ENCODE measurements at regions not wholly inside any gene's neighbourhood (a gene's known extent, or its start where the extent isn't known, plus 50 kb on each side); places are given as distances from the start of the nearest gene placed in this dataset.

DNA sequence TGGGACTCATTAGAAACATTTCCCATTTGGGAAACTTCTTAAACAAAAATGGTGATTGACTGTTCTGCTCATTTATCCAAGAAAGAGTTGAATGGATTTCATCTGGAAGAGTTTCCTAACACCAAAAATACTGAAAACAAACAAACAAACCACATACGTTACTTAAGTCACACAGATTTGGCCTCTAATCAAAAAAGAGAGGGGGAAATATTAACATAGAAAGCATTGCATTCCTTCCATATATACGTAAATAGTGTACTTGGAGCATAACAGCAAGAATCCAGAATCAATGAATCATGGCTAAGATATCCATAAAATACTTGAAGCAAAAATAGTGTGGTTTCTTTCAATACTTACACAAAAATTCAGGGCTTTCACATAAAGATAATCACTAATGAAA is 189.8 kb upstream of the MAP3K1 start:
- H3K4me3 ChIP-seq = no peak overlapping the region
- DNase-seq (ENCODE audit: low read depth in 1 of 2, low spot score in 2 of 2) = peak in 1 of 2 experiments; percentile 61
- H3K4me1 ChIP-seq (replicated peaks) = peaks cover 26% of the 10 kb centered on the region
- no peaks in the 10 kb centered on the region for H3K36me3 ChIP-seq
- no peaks in the 10 kb centered on the region for H3K27me3 ChIP-seq (replicated peaks)
- H3K27ac ChIP-seq = peak overlapping the region; percentile 15
- H3K9me3 ChIP-seq (replicated peaks) = no peaks in the 10 kb centered on the region

DNA sequence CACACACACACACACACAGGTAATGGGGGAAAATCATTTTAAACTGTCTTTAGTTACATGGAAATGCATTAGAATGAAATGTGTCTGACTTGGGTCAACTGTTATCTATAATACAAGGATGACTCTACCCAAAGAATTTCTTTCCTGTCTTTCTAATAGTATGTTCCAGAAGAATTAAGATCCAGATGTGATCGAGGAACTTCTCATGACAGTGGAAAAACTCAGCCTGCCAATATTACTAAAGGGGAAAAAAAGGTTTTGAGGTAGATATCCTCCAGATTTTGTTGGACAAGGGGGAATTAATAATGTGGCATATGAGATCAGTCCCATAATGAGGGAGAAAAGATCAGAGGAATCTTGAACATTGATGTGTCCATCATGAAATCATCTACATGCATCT is 190.6 kb upstream of the MAP3K1 start:
- Histone ChIP-seq H3K4me1 (replicated peaks) (peaks cover 26% of the 10 kb centered on the region), H3K9me3 (replicated peaks) (no peaks in the 10 kb centered on the region), H3K27ac (no peak overlapping the region), H3K27me3 (replicated peaks) (no peaks in the 10 kb centered on the region), H3K36me3 (no peaks in the 10 kb centered on the region), H3K4me3 (no peak overlapping the region)
- DNase-seq (ENCODE audit: low read depth in 1 of 2, low spot score in 2 of 2) = no peak

DNA sequence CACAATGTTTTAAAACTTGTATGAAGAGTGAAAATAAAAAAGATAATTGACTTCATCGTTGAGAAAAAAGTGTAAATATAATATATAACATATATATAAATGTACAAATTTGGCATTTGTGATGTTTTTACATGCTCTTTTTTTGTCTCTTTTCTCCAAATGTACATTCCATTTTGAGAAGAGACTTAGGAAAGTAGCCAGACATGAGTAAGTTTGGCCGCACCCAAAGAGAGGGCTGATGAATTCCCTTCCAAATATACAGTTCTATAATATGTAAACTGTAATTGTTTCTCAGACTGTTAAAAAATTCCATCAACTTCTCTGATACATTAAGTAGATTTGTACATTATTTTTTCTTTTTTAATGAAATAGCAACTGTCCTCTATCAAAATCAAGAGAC is 193.2 kb upstream of the MAP3K1 start:
- peak overlapping the region; percentile 53 for H3K27ac ChIP-seq
- H3K27me3 ChIP-seq (replicated peaks) = no peaks in the 10 kb centered on the region
- peaks cover 26% of the 10 kb centered on the region for H3K4me1 ChIP-seq (replicated peaks)
- no peak for DNase-seq (ENCODE audit: low read depth in 1 of 2, low spot score in 2 of 2)
- peaks cover 3% of the 10 kb centered on the region; the same call in 1 of the 2 replicates for H3K9me3 ChIP-seq (replicated peaks)
- no peak overlapping the region for H3K4me3 ChIP-seq
- H3K36me3 ChIP-seq = no peaks in the 10 kb centered on the region

DNA sequence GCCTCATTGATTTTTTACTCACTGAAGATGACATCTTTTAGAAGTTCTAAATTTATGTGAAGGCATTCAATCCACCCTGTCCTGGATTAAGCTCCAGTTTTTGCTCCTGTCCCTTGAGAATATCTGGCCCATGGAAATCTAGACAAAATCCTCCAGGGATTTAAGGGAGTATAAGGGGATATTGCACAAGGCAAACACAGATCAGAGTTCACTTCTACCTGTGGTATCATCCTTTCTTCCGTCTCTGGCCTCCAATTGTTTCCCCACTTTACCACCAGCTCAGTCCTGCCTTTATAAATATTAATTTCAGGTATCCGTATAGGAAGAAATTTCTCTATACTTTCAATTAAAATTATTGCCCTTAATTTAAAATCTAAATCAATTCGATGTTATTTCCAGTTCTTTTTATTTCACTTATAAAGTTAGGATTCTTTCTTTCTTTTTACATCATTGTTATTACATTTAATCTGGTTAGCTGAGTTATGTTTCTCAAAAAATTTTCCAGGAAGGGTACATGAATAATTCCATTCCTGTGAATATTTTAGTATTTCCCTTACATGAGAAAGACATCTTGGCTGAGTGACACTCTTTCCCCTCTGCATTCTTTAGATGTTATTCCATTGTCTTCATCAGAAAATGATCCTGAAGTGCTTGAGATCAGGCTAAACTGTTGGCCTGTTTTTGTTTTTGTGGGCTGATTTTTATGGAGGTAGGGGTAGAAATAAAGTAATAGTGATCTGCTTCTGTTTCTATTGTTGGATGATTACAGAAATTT is 194.3 kb upstream of the MAP3K1 start:
- H3K36me3 ChIP-seq = no peaks in the 10 kb centered on the region
- peaks cover 27% of the 10 kb centered on the region for H3K4me1 ChIP-seq (replicated peaks)
- H3K4me3 ChIP-seq = no peak overlapping the region
- peak overlapping the region; percentile 53 for H3K27ac ChIP-seq
- DNase-seq (ENCODE audit: low read depth in 1 of 2, low spot score in 2 of 2) = peak in 1 of 2 experiments; percentile 45
- peaks cover 3% of the 10 kb centered on the region; the same call in 1 of the 2 replicates for H3K9me3 ChIP-seq (replicated peaks)
- no peaks in the 10 kb centered on the region for H3K27me3 ChIP-seq (replicated peaks)

DNA sequence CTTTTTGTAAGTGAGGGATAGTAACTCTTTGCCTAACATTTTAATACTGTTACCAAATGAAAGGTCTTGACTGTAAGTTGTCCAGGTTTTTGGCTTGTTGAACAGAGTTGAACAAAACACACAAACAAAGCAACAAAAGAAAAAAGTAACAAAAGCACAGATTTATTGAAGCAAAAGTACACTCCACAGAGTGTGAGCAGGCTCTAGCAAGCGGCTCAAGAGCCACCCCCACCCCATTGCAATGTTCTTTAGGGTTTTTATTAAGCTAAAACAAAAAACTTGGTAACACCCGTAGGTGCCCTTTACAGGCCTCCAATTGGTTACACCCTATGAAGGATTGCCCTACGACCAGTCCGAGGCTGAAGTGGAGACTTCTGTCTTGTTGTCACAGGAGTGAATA is 197.4 kb upstream of the MAP3K1 start:
- DNase-seq (ENCODE audit: low read depth in 1 of 2, low spot score in 2 of 2) = no peak

DNA sequence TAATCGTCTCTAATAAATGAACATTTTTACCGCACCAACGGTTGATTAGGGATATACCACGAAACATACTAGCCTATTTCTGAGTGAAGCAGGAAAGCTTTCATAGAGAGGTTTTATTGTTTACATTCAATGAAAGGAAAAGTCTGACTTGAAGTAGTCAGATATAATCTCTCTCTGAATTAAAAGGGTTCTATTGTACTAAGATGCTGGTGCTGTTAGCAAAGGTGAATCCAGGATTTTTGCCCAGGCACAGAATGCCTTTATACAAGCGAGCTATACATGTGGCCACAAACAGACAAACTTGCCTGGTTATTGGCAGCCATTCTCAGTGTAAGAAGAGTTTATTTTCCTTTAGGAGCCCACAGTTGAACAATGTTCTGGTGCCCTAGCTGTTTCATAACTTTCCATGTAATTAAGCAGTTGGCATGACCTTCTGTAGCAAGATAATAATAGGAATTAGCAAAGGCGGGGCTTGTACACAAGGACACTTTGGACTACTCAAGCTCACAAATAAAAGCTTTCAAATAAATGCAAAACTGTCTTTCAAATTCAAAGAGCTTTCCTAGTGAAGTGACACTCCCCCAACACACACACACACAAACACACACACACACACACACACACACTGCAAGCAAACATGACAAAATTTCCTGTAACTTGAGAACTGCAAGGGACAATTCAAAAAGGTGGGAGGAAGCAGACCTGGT is 198.7 kb upstream of the MAP3K1 start:
- peaks cover 20% of the 10 kb centered on the region for H3K4me1 ChIP-seq (replicated peaks)
- no peak overlapping the region for H3K27ac ChIP-seq
- no peaks in the 10 kb centered on the region for H3K27me3 ChIP-seq (replicated peaks)
- no peaks in the 10 kb centered on the region for H3K36me3 ChIP-seq
- no peak overlapping the region for H3K4me3 ChIP-seq
- peaks cover 3% of the 10 kb centered on the region for H3K9me3 ChIP-seq (replicated peaks)
- no peak for DNase-seq (ENCODE audit: low read depth in 1 of 2, low spot score in 2 of 2)

More for the DNA sequence above, 197.4 kb upstream of the MAP3K1 start:
- Histone ChIP-seq H3K4me1 (replicated peaks) (peaks cover 23% of the 10 kb centered on the region), H3K9me3 (replicated peaks) (peaks cover 3% of the 10 kb centered on the region; the same call in 1 of the 2 replicates), H3K36me3 (no peaks in the 10 kb centered on the region), H3K27ac (no peak overlapping the region), H3K27me3 (replicated peaks) (no peaks in the 10 kb centered on the region), H3K4me3 (no peak overlapping the region)

DNA sequence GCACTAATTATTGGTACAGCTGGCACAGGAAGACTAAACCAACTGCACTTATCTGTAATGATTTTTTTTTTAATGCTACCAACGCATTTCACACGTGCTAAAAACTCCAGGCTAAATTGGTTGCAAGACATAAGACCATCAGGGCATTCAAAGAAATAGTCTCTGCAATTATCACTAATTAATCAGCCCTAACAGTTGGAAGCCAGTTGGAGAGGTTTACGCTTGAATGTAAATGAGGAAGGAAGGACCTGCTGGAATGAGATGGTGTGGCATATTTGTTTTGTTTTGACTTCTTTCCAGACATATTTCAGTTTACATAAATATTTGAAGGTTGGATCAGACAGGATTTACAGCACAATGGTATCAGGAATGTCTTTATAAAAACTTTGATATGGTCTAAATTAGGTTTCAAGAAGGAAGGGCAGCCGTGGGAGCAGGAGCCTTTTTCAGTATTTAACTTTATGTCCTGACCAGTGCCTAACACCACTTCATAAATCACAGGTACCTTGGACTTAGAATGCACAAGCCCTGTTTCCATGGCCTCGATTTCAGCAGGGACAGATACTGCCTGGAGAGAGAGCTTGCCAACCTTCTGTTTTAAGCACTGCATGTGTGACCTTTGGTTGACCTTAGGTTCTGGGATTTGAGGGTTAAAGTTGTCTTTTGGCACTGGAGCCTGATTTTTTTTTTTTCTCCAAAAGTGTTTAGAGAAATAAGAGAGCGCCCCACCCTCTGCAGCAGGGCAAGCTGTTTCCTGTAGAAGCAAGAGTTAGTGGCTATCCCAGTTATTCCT is 199.8 kb upstream of the MAP3K1 start:
- no peaks in the 10 kb centered on the region for H3K27me3 ChIP-seq (replicated peaks)
- peaks cover 5% of the 10 kb centered on the region for H3K9me3 ChIP-seq (replicated peaks)
- no peak for DNase-seq (ENCODE audit: low read depth in 1 of 2, low spot score in 2 of 2)
- no peak overlapping the region for H3K4me3 ChIP-seq
- H3K36me3 ChIP-seq = no peaks in the 10 kb centered on the region
- H3K4me1 ChIP-seq (replicated peaks) = peaks cover 12% of the 10 kb centered on the region
- no peak overlapping the region for H3K27ac ChIP-seq

DNA sequence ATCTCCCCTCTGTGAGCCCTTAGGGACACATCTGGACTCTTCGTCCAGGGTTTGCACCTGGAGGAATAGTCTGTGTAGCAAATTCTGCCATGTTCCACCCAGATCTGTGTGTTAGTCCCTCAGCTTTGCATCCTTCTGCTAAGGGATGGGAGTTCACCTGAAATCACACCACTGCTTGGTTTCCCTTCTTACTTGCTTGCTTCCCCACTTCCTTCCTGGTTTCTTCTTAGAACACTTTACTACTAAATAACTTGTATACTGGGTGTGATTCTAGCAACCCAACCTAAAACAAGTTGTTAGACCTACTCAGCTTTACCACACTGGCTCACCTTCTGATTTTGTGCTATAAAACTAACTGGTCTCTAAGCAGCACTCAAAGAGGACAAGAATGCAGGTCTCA is 202.6 kb upstream of the MAP3K1 start:
- no peaks in the 10 kb centered on the region for H3K27me3 ChIP-seq (replicated peaks)
- DNase-seq (ENCODE audit: low read depth in 1 of 2, low spot score in 2 of 2) = no peak
- H3K9me3 ChIP-seq (replicated peaks) = peaks cover 5% of the 10 kb centered on the region; the same call in 1 of the 2 replicates
- no peak overlapping the region for H3K27ac ChIP-seq
- no peak overlapping the region for H3K4me3 ChIP-seq
- H3K4me1 ChIP-seq (replicated peaks) = peaks cover 18% of the 10 kb centered on the region
- no peaks in the 10 kb centered on the region for H3K36me3 ChIP-seq

DNA sequence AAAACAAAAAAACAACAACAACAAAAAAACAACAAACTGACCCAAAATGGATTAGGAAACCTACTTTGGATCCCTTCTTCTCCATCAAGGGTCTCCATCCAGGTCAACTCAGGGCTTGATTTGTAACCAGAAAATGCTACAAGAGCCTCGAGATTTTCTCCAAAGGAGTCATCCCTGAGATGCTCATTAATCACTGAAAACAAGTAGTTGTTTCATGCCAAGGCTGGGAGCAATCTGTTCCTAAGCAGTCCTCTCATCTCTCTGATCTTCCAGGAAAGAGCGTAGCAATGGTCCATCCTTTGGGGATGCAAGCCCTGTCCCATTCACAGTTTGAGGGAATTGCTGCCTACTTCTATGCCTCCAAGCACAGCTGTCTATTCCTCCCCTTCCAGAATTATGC is 203.0 kb upstream of the MAP3K1 start:
- no peaks in the 10 kb centered on the region for H3K27me3 ChIP-seq (replicated peaks)
- peaks cover 2% of the 10 kb centered on the region; the same call in 1 of the 2 replicates for H3K9me3 ChIP-seq (replicated peaks)
- no peak overlapping the region for H3K27ac ChIP-seq
- H3K36me3 ChIP-seq = no peaks in the 10 kb centered on the region
- DNase-seq (ENCODE audit: low read depth in 1 of 2, low spot score in 2 of 2) = no peak
- peaks cover 22% of the 10 kb centered on the region for H3K4me1 ChIP-seq (replicated peaks)
- H3K4me3 ChIP-seq = no peak overlapping the region

DNA sequence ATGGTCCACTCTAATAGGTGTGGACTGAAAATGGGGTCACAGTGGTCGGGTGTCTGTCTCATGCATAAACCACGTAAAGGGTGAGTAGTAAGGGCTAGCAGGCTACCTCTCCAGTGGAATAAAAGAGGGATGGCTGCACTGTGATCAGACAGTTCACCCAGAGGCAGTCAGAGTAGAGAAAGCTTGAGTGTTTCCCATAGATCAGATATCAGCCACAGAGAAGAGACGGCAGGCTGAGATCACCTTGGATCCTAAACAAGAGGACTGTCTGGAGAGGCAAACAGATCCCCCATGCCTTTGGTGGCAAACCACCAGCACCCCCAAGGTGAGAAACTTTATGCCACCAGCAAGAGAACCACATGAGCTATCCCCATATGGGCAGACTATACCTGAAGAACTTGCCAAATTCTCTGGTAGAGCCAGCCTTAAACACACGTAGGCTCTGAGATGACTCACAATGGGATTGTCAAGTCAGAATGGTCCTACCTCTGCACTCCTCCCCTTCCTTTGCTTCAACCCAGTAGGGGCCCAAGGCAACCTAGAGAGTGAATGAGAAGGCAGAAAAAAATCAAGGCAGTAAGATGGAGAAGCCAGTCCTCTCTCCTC is 205.2 kb upstream of the MAP3K1 start:
- Histone ChIP-seq H3K36me3 (no peaks in the 10 kb centered on the region), H3K27ac (no peak overlapping the region), H3K4me1 (replicated peaks) (peaks cover 11% of the 10 kb centered on the region), H3K9me3 (replicated peaks) (peaks cover 2% of the 10 kb centered on the region; the same call in 1 of the 2 replicates), H3K4me3 (no peak overlapping the region), H3K27me3 (replicated peaks) (no peaks in the 10 kb centered on the region)
- no peak for DNase-seq (ENCODE audit: low read depth in 1 of 2, low spot score in 2 of 2)

DNA sequence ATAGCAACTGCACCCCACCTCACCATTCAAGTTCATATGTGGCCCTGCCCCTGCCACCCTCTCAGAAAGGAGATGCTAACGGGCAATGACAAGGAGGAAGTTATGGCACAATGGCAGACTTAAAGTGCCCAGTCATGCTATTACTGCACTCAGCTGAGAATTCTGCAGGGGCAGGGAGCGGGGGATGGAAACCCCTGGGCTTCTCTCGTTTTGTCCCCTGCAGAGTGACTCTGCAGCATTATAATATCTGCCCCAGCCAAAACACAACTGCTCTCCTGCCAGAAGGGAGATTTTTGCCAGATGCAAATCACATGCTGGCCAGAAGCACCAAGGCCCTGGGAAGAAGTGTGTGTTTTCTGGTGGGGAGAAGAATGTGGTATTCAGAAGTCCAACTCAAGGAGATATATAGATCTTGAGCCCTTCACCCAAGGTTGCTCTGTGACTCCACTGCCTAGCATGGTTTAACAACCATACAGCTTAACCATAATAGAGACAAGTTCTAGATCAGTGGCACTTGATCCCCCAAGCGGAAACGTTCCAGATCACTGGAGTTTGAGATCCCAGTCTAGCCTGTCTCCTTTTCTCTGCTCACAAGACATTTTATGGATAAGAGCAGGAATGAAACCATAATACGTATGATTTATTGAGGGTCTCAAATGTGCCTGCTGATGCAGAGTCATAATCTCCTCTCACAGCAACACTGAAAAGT is 207.0 kb upstream of the MAP3K1 start:
- Histone ChIP-seq H3K4me1 (replicated peaks) (peaks cover 11% of the 10 kb centered on the region), H3K36me3 (no peaks in the 10 kb centered on the region), H3K4me3 (no peak overlapping the region), H3K27me3 (replicated peaks) (no peaks in the 10 kb centered on the region), H3K27ac (no peak overlapping the region), H3K9me3 (replicated peaks) (peaks cover 2% of the 10 kb centered on the region; the same call in 1 of the 2 replicates)
- DNase-seq (ENCODE audit: low read depth in 1 of 2, low spot score in 2 of 2) = no peak

DNA sequence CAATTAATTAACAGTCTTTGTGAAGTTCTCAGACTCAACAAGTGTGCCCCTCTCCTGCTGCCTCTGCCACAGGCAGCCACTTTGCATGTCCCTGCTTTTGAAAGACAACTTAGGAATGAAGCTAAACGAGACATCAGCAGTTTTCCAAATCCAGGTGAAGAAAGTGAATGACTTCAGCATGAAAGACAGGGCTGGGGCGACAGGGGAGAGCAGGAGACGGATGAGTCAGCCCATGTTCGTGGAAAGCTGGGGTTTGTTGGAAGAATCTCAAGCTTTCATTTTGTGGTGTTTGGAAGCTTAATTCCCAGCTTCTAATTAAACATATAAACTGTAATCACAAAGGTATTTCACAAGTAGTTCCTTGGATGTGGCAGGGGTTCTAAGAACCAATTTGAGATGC is 207.8 kb upstream of the MAP3K1 start:
- Histone ChIP-seq H3K27me3 (replicated peaks) (no peaks in the 10 kb centered on the region), H3K36me3 (no peaks in the 10 kb centered on the region), H3K4me3 (no peak overlapping the region), H3K4me1 (replicated peaks) (peaks cover 11% of the 10 kb centered on the region), H3K9me3 (replicated peaks) (peaks cover 2% of the 10 kb centered on the region; the same call in 1 of the 2 replicates), H3K27ac (no peak overlapping the region)
- DNase-seq (ENCODE audit: low read depth in 1 of 2, low spot score in 2 of 2) = peak in 1 of 2 experiments; percentile 10

DNA sequence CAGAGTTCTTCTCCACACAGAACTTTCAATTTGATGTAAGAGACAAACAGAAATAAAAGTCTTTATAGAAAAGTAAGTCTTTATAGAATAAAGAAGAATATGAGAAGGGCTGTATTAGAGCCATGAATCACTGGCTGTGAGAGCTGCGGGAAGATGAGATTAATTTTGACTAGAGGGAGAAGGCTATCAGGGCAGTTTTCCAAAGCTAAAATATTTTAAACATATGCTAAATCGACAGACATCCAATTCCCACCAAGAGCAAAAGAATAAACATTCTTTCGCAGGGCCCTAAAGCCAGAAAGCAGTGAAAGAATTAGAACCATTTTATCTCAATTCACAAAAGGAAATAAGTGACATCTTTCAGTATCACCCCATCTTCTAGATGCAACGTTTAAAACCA is 208.3 kb upstream of the MAP3K1 start:
- Histone ChIP-seq H3K27me3 (replicated peaks) (no peaks in the 10 kb centered on the region), H3K4me3 (no peak overlapping the region), H3K27ac (no peak overlapping the region), H3K36me3 (no peaks in the 10 kb centered on the region), H3K9me3 (replicated peaks) (peaks cover 2% of the 10 kb centered on the region; the same call in 1 of the 2 replicates), H3K4me1 (replicated peaks) (peaks cover 11% of the 10 kb centered on the region)
- DNase-seq (ENCODE audit: low read depth in 1 of 2, low spot score in 2 of 2) = no peak
